Peyer's patch (tissue), 4 donors: ENCODE measurements at regions not wholly inside any gene's neighbourhood (a gene's known extent, or its start where the extent isn't known, plus 50 kb on each side); places are given as distances from the start of the nearest gene placed in this dataset.

ENCODE experiments used
- DNase-seq, 3 donors: peaks; one replicate each; pipeline ENCODE4 v3.0.0-alpha.2; 2017 to 2019
- H3K27ac ChIP-seq, 4 donors: fragments of 200-600 bp; sonication (generic); one replicate each; pipeline ENCODE4 v1.5.1; 2016 to 2019
- H3K27me3 ChIP-seq, 2 donors: fragments of 200-600 bp; sonication (generic); one replicate each; pipeline ENCODE4 v1.5.1; 2019
- H3K36me3 ChIP-seq, 3 donors: fragments of 200-600 bp; sonication (generic); one replicate each; pipeline ENCODE4 v1.5.1; 2016 to 2019
- H3K4me1 ChIP-seq, 4 donors: fragments of 200-600 bp; sonication (generic); one replicate each; pipeline ENCODE4 v1.5.1; 2016 to 2019
- H3K4me3 ChIP-seq, 4 donors: fragments of 200-600 bp; sonication (generic); 1 replicate in 3 of 4; 2 replicates in 1 of 4; pipeline ENCODE4 v1.5.1; 2016 to 2019; ENCODE audit warnings: mild to moderate bottlenecking in 1 of 4
- H3K9me3 ChIP-seq, 4 donors: fragments of 200-600 bp; sonication (generic); one replicate each; pipeline ENCODE4 v1.5.1; 2016 to 2019; ENCODE audit warnings: mild to moderate bottlenecking in 1 of 4
- POLR2A ChIP-seq, 2 donors: fragments of 450-650 bp; IDR thresholded peaks; one replicate each; pipeline ENCODE4 v1.5.1; 2017; ENCODE audit warnings: antibody characterized with exemption in 2 of 2, mild to moderate bottlenecking in 2 of 2, moderate library complexity in 2 of 2
- TF ChIP-seq, protein P1 (sequence below), 6 experiments: fragments of 450-650 bp in 4 of 6; fragments of 200-600 bp in 2 of 6; sonication (generic) in 1 of 6; IDR thresholded peaks; one replicate each; pipeline ENCODE4 v1.5.1; 2017 to 2019; ENCODE audit warnings: antibody characterized with exemption in 6 of 6, mild to moderate bottlenecking in 3 of 6, moderate library complexity in 1 of 6

DNA sequence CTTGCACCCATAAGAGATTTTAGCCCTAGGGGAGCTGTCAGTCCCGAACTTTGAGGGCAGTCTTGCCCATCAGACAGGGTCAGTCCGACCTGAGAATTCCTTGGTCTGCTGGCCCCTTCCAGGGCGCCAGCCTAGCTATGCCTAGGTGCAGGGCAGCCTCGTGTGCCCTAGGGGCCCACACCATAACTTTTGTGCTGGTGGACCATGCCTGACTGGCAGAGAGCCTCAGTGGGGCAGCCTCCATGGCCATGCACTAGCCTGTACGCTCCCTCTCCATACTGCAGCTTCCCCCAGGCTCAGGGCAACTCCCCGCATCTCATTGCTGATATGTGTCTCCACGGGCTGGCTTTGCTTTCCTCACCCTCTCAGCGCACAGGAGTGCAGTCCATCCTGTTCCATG lies 835.8 kb upstream of the ALCAM start:
- TF ChIP-seq POLR2A (IDR thresholded peaks at IDR 0.05), result no peak
- TF ChIP-seq, protein P1, sequence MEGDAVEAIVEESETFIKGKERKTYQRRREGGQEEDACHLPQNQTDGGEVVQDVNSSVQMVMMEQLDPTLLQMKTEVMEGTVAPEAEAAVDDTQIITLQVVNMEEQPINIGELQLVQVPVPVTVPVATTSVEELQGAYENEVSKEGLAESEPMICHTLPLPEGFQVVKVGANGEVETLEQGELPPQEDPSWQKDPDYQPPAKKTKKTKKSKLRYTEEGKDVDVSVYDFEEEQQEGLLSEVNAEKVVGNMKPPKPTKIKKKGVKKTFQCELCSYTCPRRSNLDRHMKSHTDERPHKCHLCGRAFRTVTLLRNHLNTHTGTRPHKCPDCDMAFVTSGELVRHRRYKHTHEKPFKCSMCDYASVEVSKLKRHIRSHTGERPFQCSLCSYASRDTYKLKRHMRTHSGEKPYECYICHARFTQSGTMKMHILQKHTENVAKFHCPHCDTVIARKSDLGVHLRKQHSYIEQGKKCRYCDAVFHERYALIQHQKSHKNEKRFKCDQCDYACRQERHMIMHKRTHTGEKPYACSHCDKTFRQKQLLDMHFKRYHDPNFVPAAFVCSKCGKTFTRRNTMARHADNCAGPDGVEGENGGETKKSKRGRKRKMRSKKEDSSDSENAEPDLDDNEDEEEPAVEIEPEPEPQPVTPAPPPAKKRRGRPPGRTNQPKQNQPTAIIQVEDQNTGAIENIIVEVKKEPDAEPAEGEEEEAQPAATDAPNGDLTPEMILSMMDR (IDR thresholded peaks at IDR 0.05), result no peak
- Histone ChIP-seq H3K9me3 (no peaks in the 10 kb centered on the region), H3K36me3 (no peaks in the 10 kb centered on the region), H3K4me3 (no peak overlapping the region), H3K27me3 (no peaks in the 10 kb centered on the region), H3K4me1 (no peaks in the 10 kb centered on the region), H3K27ac (no peak overlapping the region)
- DNase-seq, result no peak

DNA sequence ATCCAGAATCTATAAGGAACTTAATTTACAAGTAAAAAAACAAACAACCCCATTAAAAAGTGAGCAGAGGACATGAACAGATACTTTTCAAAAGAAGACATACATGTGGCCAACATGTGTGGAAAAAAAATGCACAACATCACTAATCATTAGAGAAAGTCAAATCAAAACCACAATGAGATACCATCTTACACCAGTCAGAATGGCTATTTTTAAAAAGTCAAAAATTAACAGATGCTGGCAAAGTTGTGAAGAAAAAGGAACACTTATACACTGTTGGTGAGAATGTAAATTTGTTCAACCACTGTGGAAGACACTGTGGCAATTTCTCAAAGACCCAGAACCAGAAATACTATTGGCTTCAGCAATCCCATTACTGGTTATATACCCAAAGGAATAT lies 830.0 kb upstream of the ALCAM start:
- H3K27me3 ChIP-seq, result no peaks in the 10 kb centered on the region
- DNase-seq, result no peak
- no peaks in the 10 kb centered on the region for H3K9me3 ChIP-seq
- no peaks in the 10 kb centered on the region for H3K36me3 ChIP-seq
- no peak overlapping the region for H3K27ac ChIP-seq
- no peaks in the 10 kb centered on the region for H3K4me1 ChIP-seq
- no peak overlapping the region for H3K4me3 ChIP-seq
- no peak for TF ChIP-seq POLR2A (IDR thresholded peaks at IDR 0.05)
- TF ChIP-seq, protein P1 (IDR thresholded peaks at IDR 0.05), result no peak

DNA sequence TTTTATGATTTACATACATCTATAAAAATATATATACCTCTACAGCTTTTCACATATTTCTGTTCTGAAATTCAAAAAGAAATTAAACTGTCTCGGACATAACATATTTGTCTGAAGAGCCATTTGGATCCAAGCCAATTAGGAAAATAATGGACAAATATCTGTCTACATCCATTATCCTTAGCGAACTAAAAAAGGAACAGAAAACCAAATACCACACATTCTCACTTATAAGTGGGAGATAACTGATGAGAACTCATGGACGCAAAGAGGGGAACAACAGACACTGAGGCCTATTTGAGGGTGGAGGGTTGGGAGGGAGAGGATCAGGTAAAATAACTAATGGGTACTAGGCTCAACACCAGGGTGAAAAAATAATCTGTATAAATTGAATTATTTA lies 829.4 kb upstream of the ALCAM start:
- Histone ChIP-seq H3K27me3 (no peaks in the 10 kb centered on the region), H3K4me3 (no peak overlapping the region), H3K9me3 (no peaks in the 10 kb centered on the region), H3K36me3 (no peaks in the 10 kb centered on the region), H3K4me1 (no peaks in the 10 kb centered on the region), H3K27ac (no peak overlapping the region)
- DNase-seq, result no peak
- TF ChIP-seq POLR2A (IDR thresholded peaks at IDR 0.05), result no peak
- TF ChIP-seq, protein P1 (IDR thresholded peaks at IDR 0.05), result no peak

DNA sequence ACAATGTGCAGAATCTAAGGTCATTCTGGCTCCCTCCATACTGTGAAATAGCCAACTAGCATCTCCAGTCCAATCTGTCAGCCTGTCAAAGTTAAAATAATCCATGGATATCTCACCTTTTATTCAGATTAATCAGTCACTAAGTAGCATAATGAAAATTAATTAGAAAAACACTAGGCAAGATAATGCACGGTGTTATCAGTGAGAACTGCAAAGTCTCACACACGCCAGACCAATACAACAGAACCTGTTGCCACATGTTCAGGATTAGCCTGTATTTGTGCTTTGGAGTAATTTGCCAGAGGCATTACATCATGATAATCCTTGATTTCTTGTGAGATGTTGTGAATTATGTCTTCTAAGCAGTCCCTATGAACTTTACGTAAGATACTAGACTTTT lies 820.4 kb upstream of the ALCAM start:
- Histone ChIP-seq H3K27me3 (no peaks in the 10 kb centered on the region), H3K36me3 (no peaks in the 10 kb centered on the region), H3K9me3 (no peaks in the 10 kb centered on the region), H3K4me3 (no peak overlapping the region), H3K4me1 (no peaks in the 10 kb centered on the region), H3K27ac (no peak overlapping the region)
- TF ChIP-seq, protein P1 (IDR thresholded peaks at IDR 0.05), result no peak
- TF ChIP-seq POLR2A (IDR thresholded peaks at IDR 0.05), result no peak
- DNase-seq, result no peak

DNA sequence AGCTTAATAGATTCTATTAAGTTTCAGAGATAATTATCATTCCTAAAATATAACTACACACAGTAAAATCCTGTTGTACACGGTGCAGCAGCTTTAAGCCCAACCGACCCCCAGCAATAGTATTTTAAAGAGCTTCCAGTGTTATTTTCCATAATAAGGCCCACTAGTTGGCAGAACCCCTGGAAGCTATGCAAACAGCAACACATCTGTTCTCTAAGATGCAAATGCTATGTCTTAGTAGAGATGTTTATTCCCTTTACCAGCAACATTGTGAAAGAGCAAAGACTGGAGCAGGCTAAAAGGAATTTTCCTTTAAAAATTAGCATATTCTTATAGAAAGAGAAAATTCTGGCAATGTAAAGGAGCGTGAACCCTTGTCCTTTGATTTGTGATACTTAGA lies 819.7 kb upstream of the ALCAM start:
- TF ChIP-seq POLR2A (IDR thresholded peaks at IDR 0.05), result no peak
- Histone ChIP-seq H3K36me3 (no peaks in the 10 kb centered on the region), H3K4me3 (no peak overlapping the region), H3K27me3 (no peaks in the 10 kb centered on the region), H3K27ac (no peak overlapping the region), H3K4me1 (no peaks in the 10 kb centered on the region), H3K9me3 (no peaks in the 10 kb centered on the region)
- DNase-seq, result no peak

DNA sequence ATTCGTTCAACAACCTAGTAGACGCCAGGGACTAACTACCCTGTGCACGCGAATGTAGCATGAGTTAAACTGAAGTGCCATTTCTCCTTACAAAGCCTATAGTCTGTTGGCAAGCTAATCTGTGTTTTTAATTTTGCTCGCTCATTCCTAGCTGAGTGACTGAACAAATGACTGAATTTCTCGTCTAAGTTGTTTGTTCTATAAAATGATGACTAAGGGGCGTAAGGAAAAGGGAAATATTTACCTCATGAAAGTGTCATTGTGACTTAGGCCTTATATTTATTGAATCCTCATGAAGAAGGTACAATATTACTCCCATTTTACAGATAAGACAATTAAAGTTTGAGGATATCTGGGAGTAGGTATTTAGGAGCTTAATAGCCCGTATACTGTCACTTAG lies 818.3 kb upstream of the ALCAM start:
- no peak for DNase-seq
- H3K36me3 ChIP-seq, result no peaks in the 10 kb centered on the region
- no peak overlapping the region for H3K4me3 ChIP-seq
- H3K4me1 ChIP-seq, result no peaks in the 10 kb centered on the region
- H3K27ac ChIP-seq, result no peak overlapping the region
- H3K27me3 ChIP-seq, result no peaks in the 10 kb centered on the region
- TF ChIP-seq POLR2A (IDR thresholded peaks at IDR 0.05), result no peak
- TF ChIP-seq, protein P1 (IDR thresholded peaks at IDR 0.05), result no peak
- no peaks in the 10 kb centered on the region for H3K9me3 ChIP-seq
